ENCODE measurements at regions not wholly inside any gene's neighbourhood (a gene's known extent, or its start where the extent isn't known, plus 50 kb on each side); places are given as distances from the start of the nearest gene placed in this dataset.

DNA sequence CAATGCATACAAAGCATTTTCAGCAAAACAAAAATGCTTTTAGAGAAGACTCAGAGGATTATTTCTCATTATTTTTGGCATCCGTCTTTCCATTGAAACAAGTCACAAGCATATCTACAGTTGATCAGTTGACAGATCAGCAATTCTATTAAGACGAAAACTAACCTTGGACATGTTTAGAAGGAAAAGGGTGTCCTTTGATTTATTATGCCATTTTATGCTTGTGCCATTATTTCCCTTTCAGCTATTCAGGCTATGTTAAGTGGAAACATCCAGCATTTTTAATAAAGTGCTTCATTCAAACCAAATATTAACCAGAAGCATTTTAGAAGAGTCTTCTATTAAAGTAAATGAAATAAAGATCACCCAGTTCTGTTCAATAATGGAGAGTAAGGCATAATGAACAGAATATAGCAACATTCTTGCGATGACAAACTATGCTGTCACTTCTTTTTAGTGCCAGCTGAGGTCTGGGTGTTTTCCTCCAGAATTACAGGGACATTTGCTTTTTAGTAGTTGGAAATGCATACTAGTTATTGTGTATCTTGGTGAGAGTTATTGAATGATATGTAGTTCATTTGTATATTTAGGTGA is 481.4 kb downstream of the PLA2G4A start:
- Mint-ChIP-seq H3K36me3 (ENCODE audit: low read depth) (no peaks in the 10 kb centered on the region), H3K4me1 (no peaks in the 10 kb centered on the region), H3K27me3 (no peaks in the 10 kb centered on the region), H3K27ac (no peak overlapping the region), H3K4me3 (no peak overlapping the region)
- H3K9me3 ChIP-seq (ENCODE audit: control insufficient read depth, low read length, poor library complexity, severe bottlenecking): no peaks in the 10 kb centered on the region
- ATAC-seq: no peak
- DNase-seq: no peak

DNA sequence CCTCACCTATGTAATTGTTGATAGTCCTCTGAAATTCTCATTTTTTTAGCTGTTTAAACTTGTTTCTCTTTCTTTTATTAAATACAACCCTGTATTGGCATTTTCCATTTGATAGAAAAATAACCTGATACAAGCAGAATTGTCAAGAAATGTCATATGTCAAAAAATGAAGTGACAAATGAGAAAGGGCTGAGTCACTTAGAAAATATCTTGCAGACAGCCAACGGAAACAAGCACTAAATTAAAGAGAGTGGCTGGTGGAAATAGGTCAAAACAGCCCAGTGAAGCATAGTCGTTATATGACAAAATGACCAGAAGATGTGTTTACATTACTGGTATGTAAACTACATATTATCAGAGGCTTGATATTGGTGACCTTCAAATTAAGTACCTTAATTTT is 484.4 kb downstream of the PLA2G4A start:
- Mint-ChIP-seq H3K27me3 (no peaks in the 10 kb centered on the region), H3K27ac (no peak overlapping the region), H3K4me3 (no peak overlapping the region), H3K4me1 (no peaks in the 10 kb centered on the region), H3K36me3 (ENCODE audit: low read depth) (no peaks in the 10 kb centered on the region)
- ATAC-seq: no peak
- no peak for DNase-seq
- H3K9me3 ChIP-seq (ENCODE audit: control insufficient read depth, low read length, poor library complexity, severe bottlenecking): no peaks in the 10 kb centered on the region

DNA sequence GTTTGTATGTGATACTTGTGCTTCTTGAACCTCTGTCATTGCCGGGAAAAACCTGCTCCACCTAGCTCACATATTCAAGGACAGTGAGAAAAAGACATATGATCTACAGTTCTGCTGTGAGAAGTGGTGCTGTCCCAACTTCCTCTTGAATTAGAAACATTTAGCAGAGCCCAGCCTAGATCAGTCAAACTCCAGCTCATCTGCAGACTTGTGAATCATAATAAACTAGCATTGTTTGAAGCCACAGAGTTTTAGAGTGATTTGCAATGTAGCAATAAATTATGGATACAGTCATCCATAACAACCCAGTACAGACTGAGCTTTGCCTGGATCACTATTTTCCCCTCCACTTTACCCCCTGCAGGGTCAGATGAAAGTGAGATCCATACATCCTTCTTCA is 497.8 kb downstream of the PLA2G4A start:
- H3K4me3 Mint-ChIP-seq: no peak overlapping the region
- no peak for ATAC-seq
- H3K27ac Mint-ChIP-seq: no peak overlapping the region

DNA sequence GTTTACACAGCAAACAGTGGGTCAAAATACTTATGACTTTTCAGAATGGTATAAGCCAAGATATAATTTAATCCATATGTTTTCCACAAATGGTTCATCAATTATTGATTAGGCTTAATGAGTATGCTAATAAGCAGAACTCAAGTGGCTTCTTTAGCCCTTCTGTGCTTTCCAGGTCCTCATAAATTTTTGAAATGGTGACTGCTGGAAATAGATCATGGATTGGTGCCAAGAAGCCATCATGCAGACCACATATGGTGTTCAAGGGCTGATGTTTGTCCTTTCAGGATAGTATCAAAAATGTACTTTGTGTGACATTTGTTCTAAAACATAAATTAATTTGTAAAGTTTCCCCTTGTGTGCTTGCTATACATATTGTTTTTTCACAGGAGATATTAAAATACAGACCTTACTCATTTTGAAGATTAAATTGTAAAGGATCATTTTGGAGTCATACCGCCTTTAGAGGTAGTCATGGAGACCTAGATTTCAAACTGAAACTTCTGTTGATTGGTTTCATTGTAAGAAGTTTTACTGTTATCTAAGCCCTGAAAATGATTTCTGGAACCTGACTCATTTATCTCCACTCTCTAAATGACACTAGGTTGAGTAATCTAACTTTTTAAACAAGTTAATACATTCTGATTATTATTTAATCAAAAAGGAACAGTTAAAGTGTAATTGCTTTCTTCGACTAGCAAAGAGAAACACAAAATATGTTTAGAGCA is 507.9 kb downstream of the PLA2G4A start:
- no peak overlapping the region for H3K4me3 Mint-ChIP-seq
- no peak for ATAC-seq
- H3K36me3 Mint-ChIP-seq (ENCODE audit: low read depth): no peaks in the 10 kb centered on the region
- H3K27me3 Mint-ChIP-seq: no peaks in the 10 kb centered on the region
- H3K4me1 Mint-ChIP-seq: no peaks in the 10 kb centered on the region
- no peak overlapping the region for H3K27ac Mint-ChIP-seq
- no peak for DNase-seq
- H3K9me3 ChIP-seq (ENCODE audit: control insufficient read depth, low read length, poor library complexity, severe bottlenecking): no peaks in the 10 kb centered on the region

More for the DNA sequence above, 497.8 kb downstream of the PLA2G4A start:
- no peak for DNase-seq
- Mint-ChIP-seq H3K4me1 (no peaks in the 10 kb centered on the region), H3K36me3 (ENCODE audit: low read depth) (no peaks in the 10 kb centered on the region), H3K27me3 (no peaks in the 10 kb centered on the region)
- H3K9me3 ChIP-seq (ENCODE audit: control insufficient read depth, low read length, poor library complexity, severe bottlenecking): no peaks in the 10 kb centered on the region

DNA sequence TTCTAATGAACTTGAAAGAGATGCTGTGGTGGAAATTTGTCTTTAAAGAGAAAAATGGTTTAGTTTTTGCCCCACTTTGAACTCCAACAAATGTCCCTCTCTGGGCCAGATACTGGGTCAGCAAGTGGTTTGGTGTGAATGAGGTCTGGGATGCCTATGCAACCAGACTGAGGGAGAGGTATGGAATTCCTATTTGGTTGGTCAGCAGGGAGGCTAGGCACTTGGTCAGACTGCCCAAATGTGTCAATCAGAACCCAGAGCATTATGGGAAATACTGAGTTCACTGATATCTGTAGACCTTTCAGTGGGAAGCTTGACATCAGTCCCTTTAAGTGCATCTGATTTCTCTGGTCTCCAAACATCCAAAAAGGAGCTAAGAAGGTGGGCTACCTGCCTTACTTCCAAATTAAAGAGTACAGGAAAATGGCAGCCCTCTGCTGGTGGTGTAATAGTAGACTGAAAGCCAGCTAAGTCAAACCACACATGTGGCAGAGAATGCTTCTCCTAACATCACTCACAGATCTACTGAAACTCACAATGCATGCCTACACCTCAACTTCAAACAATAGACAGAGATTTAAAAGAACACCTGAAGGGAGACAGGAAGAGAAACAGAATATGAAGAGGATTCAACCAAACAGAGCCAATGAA is 510.1 kb downstream of the PLA2G4A start:
- DNase-seq: no peak
- H3K9me3 ChIP-seq (ENCODE audit: control insufficient read depth, low read length, poor library complexity, severe bottlenecking): no peaks in the 10 kb centered on the region
- no peak overlapping the region for H3K27ac Mint-ChIP-seq
- no peak overlapping the region for H3K4me3 Mint-ChIP-seq
- H3K27me3 Mint-ChIP-seq: no peaks in the 10 kb centered on the region
- no peaks in the 10 kb centered on the region for H3K4me1 Mint-ChIP-seq
- no peaks in the 10 kb centered on the region for H3K36me3 Mint-ChIP-seq (ENCODE audit: low read depth)
- ATAC-seq: no peak

DNA sequence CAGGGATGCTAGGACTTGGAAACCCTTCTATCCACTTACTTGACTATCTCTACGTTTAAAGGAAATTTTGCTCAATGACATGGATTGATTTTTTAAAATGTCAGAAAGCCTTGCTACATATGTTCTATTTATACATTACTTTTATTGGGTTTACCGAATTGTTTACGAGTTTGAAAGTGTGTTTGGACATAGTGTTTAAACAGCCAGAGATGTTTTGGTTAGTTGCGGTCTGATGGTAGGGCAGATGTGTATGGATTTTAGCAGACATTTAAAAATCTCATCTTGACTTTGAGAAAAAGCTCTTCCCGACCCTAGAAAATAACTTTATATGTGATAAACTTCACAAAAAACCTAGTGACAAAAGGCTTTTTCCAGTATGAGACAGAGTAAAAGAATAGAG is 513.7 kb downstream of the PLA2G4A start:
- DNase-seq: no peak
- no peaks in the 10 kb centered on the region for H3K9me3 ChIP-seq (ENCODE audit: control insufficient read depth, low read length, poor library complexity, severe bottlenecking)
- Mint-ChIP-seq H3K27me3 (no peaks in the 10 kb centered on the region), H3K4me3 (no peak overlapping the region), H3K36me3 (ENCODE audit: low read depth) (no peaks in the 10 kb centered on the region), H3K27ac (no peak overlapping the region), H3K4me1 (no peaks in the 10 kb centered on the region)
- no peak for ATAC-seq

DNA sequence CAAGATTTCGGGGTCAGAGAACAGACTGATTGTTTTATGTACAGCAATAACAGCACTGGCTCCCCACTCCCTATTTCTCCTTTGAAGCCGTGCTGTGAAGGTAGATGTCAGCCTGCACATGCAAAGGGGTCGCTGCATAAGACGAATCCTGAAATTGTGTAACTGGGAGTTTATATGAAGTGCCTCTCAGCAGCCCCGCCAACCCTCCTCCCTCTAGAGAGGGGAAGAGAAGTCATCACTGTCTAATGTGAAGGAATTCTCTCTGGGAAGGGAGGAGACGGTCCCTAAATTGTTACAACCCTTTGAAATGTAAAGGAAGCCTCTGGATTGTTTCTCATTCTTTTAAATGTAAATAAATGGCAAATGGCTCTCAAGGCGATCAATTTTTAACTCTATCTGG is 545.3 kb downstream of the PLA2G4A start:
- no peaks in the 10 kb centered on the region for H3K4me1 Mint-ChIP-seq
- DNase-seq (no peak), ATAC-seq (no peak)

DNA sequence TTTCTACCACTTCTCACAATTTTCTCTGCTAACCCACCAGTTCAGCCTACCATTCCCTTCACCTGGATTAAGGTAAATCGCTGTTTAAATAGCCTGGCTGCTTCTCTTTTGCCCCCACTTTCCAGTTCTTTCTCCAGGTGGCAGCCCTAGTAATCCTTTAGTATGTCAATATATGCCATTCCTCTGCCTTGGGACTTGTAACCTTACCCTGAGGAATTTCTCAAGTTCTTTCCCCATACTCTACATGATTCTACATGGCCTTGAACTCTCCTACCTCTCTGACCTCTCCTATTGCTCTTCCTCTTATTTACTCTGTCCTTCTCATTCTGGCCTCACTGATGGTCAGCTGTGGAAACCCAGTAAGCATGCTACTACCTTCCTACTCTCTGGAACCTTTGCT is 546.0 kb downstream of the PLA2G4A start:
- no peak for DNase-seq
- ATAC-seq: no peak
- Mint-ChIP-seq H3K27ac (no peak overlapping the region), H3K4me3 (no peak overlapping the region), H3K27me3 (no peaks in the 10 kb centered on the region), H3K4me1 (no peaks in the 10 kb centered on the region), H3K36me3 (ENCODE audit: low read depth) (no peaks in the 10 kb centered on the region)
- no peaks in the 10 kb centered on the region for H3K9me3 ChIP-seq (ENCODE audit: control insufficient read depth, low read length, poor library complexity, severe bottlenecking)

More for the DNA sequence above, 545.3 kb downstream of the PLA2G4A start:
- Mint-ChIP-seq H3K4me3 (no peak overlapping the region), H3K27me3 (no peaks in the 10 kb centered on the region), H3K36me3 (ENCODE audit: low read depth) (no peaks in the 10 kb centered on the region), H3K27ac (no peak overlapping the region)
- no peaks in the 10 kb centered on the region for H3K9me3 ChIP-seq (ENCODE audit: control insufficient read depth, low read length, poor library complexity, severe bottlenecking)

DNA sequence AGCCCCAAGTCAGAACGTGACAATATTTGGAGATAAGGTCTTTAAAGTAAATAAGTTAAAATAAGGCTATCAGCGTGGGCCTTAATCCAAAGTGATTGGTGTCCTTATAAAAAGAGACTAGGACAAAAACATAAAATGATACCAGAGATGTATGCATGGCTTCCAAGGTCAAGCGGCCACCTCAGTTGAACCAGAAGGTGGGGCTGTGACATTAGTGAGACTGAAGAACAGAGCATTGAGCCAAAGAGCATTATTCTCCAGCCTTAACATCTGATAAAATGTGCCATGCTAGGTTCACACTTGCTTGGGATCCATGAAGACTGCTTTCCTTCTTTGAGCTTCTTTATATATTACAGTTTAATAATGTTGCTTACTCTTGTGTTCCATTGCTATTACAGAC is 554.6 kb downstream of the PLA2G4A start:
- Mint-ChIP-seq H3K27me3 (no peaks in the 10 kb centered on the region), H3K4me3 (no peak overlapping the region), H3K27ac (no peak overlapping the region), H3K36me3 (ENCODE audit: low read depth) (no peaks in the 10 kb centered on the region), H3K4me1 (no peaks in the 10 kb centered on the region)
- no peak for ATAC-seq
- no peak for DNase-seq
- H3K9me3 ChIP-seq (ENCODE audit: control insufficient read depth, low read length, poor library complexity, severe bottlenecking): no peaks in the 10 kb centered on the region

DNA sequence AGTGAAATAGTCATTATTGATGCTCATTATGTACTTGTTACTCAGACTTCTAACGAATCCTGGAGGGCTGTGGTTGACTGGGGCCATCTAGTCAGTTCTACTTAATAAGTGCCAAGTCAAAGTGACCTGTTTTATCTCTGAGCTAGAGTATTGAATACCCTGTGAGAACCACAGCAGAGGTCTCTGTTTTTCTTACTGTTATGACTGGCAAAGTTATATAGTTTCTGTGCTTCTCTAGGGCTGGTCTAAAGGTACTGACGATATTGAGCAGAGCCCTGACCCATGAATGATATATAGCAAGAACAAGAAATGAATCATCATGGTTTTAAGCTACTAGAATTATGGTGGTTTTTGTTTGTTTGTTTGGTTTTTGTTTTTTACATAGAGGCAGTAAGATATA is 555.8 kb downstream of the PLA2G4A start:
- no peaks in the 10 kb centered on the region for H3K4me1 Mint-ChIP-seq
- DNase-seq (no peak), ATAC-seq (no peak)
- no peaks in the 10 kb centered on the region for H3K36me3 Mint-ChIP-seq (ENCODE audit: low read depth)
- no peak overlapping the region for H3K27ac Mint-ChIP-seq
- no peaks in the 10 kb centered on the region for H3K27me3 Mint-ChIP-seq
- no peak overlapping the region for H3K4me3 Mint-ChIP-seq
- no peaks in the 10 kb centered on the region for H3K9me3 ChIP-seq (ENCODE audit: control insufficient read depth, low read length, poor library complexity, severe bottlenecking)

DNA sequence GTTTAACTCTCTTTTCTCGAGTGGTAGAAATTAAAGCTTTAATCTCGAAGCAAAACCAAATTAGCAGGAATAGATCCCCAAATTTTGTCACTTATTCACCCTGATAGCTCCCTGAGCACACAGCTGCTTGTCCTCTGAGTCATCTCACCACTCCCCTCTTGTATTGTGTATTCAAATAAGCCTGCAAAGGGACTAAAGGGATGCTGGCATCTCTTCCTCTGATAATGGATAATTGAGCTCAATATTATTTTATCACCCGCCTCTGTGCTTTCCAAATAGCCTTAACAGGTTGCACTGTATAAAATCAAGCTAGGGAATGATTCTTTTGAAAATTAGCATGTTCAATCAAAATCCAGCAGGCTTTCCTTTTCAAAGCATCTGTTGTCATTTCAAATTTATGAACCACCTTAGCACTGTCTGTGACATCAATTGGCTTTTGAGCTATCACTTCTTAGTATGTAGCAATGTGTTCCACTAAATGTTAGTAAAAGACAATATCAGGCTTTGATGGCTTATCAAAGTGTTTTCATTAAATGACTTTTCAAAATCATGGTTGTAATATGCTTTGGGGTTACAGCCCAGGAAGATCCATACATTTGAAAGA is 561.6 kb downstream of the PLA2G4A start:
- H3K27me3 Mint-ChIP-seq: no peaks in the 10 kb centered on the region
- no peak overlapping the region for H3K27ac Mint-ChIP-seq
- no peak for DNase-seq
- no peaks in the 10 kb centered on the region for H3K9me3 ChIP-seq (ENCODE audit: control insufficient read depth, low read length, poor library complexity, severe bottlenecking)
- H3K4me1 Mint-ChIP-seq: no peaks in the 10 kb centered on the region
- no peak for ATAC-seq
- H3K4me3 Mint-ChIP-seq: no peak overlapping the region
- no peaks in the 10 kb centered on the region for H3K36me3 Mint-ChIP-seq (ENCODE audit: low read depth)

DNA sequence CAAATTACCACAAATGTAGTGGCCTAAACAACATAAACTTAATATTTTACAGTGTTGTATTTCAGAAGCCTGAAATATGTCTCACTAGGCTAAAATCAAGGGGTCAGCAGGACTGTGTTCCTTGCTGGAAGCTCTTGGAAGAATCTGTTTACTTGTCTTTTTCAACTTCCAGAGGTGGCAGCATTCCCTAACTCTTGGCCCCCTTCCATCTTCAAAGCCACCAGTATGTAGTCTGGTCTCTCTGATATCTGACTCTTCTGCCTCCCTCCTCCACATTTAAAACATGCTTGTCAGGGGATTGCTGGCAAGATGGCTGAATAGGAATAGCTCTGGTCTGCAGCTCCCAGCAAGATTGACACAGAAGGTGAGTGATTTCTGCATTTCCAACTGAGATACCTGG is 567.5 kb downstream of the PLA2G4A start:
- H3K4me1 Mint-ChIP-seq: no peaks in the 10 kb centered on the region
- DNase-seq (no peak), ATAC-seq (no peak)
- no peaks in the 10 kb centered on the region for H3K36me3 Mint-ChIP-seq (ENCODE audit: low read depth)
- H3K27me3 Mint-ChIP-seq: no peaks in the 10 kb centered on the region
- no peaks in the 10 kb centered on the region for H3K9me3 ChIP-seq (ENCODE audit: control insufficient read depth, low read length, poor library complexity, severe bottlenecking)
- no peak overlapping the region for H3K4me3 Mint-ChIP-seq
- no peak overlapping the region for H3K27ac Mint-ChIP-seq

DNA sequence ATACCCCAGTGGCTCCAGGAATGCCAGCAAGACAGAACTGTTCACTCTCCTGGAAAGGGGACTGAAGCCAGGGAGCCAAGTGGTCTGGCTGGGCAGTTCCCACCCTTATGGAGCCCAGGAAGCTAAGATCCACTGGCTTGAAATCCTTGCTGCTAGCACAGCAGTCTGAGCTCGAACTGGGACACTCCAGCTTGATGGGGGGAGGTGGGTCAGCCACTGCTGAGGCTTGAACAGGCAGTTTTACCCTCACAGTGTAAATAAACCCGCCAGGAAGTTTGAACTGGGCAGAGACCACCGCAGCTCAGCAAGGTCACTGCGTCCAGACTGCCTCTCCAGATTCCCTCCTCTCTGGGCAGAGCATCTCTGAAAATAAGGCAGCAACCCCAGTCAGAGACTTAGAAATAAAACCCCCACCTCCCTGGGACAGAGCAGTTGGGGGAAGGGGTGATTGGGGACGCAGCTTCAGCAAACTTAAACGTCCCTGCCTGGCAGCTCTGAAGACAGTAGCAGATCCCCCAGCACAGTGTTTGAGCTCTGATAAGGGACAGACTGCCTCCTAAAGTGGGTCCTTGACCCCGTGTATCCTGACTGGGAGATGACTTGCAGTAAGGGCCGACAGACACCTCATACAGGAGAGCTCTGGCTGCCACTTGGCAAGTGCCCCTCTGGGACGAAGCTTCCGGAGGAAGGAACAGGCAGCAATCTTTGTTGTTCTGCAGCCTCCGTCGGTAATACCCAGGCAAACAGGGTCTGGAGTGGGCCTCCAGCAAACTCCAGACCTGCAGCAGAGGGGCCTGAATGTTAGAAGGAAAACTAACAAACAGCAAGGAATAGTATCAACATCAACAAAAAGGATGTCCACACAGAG is 568.4 kb downstream of the PLA2G4A start:
- Mint-ChIP-seq H3K27me3 (no peaks in the 10 kb centered on the region), H3K4me3 (no peak overlapping the region)
- no peaks in the 10 kb centered on the region for H3K9me3 ChIP-seq (ENCODE audit: control insufficient read depth, low read length, poor library complexity, severe bottlenecking)

More for the DNA sequence above, 568.4 kb downstream of the PLA2G4A start:
- DNase-seq: no peak
- Mint-ChIP-seq H3K36me3 (ENCODE audit: low read depth) (no peaks in the 10 kb centered on the region), H3K27ac (no peak overlapping the region), H3K4me1 (no peaks in the 10 kb centered on the region)
- ATAC-seq: no peak

Measured in T-helper 17 cell (primary cell).